Frontal cortex (tissue), 3 donors: ENCODE measurements at regions not wholly inside any gene's neighbourhood (a gene's known extent, or its start where the extent isn't known, plus 50 kb on each side); places are given as distances from the start of the nearest gene placed in this dataset.

Experiments used
- DNase-seq, 2 donors: peaks; one replicate each; pipeline ENCODE4 v3.0.0; 2012; ENCODE audit warnings: low spot score in 2 of 2
- FAIRE-seq: peaks from 2 replicates; lab custom pipeline; 2012; peaks lifted over from hg19 to GRCh38; lab: Jason Lieb, UNC
- donor health status: control.
- donor health status: control.
- donor health status: control.

- no peak for FAIRE-seq
- no peak for DNase-seq
Observed at GRCh38 chr4:4672402-4672801, 130.6 kb upstream of the STX18 start.

GRCh38 chr4:4671774-4672349, 130.0 kb upstream of the STX18 start:
- no peak for DNase-seq
- FAIRE-seq: no peak

GRCh38 chr4:4670869-4671268, 129.0 kb upstream of the STX18 start:
- FAIRE-seq (no peak), DNase-seq (no peak)

- no peak for DNase-seq
- FAIRE-seq: no peak
Observed at GRCh38 chr4:4668355-4669210, 126.7 kb upstream of the STX18 start.

- FAIRE-seq: no peak
- no peak for DNase-seq
Observed at GRCh38 chr4:4667622-4668081, 125.8 kb upstream of the STX18 start.

- no peak for DNase-seq
- FAIRE-seq: no peak
Observed at GRCh38 chr4:4666693-4667621, 125.1 kb upstream of the STX18 start.

- no peak for DNase-seq
Observed at GRCh38 chr4:4666187-4666586, 124.3 kb upstream of the STX18 start.

GRCh38 chr4:4664234-4664633, 122.4 kb upstream of the STX18 start:
- FAIRE-seq: no peak
- DNase-seq: no peak

More at GRCh38 chr4:4666187-4666586, 124.3 kb upstream of the STX18 start:
- FAIRE-seq: no peak

GRCh38 chr4:4663028-4663427, 121.2 kb upstream of the STX18 start:
- no peak for DNase-seq
- no peak for FAIRE-seq

- DNase-seq (no peak), FAIRE-seq (no peak)
Observed at GRCh38 chr4:4662230-4662629, 120.4 kb upstream of the STX18 start.

GRCh38 chr4:4659871-4660651, 118.2 kb upstream of the STX18 start:
- DNase-seq: no peak

GRCh38 chr4:4658052-4658451, 116.2 kb upstream of the STX18 start:
- DNase-seq (no peak), FAIRE-seq (no peak)

More at GRCh38 chr4:4659871-4660651, 118.2 kb upstream of the STX18 start:
- no peak for FAIRE-seq

- FAIRE-seq: no peak
- DNase-seq: no peak
Observed at GRCh38 chr4:4656977-4657376, 115.1 kb upstream of the STX18 start.

- FAIRE-seq (no peak), DNase-seq (no peak)
Observed at GRCh38 chr4:4655901-4656300, 114.1 kb upstream of the STX18 start.

- FAIRE-seq (no peak), DNase-seq (no peak)
Observed at GRCh38 chr4:4655011-4655410, 113.2 kb upstream of the STX18 start.

- FAIRE-seq (no peak), DNase-seq (no peak)
Observed at GRCh38 chr4:4651811-4652755, 110.2 kb upstream of the STX18 start.

- FAIRE-seq (no peak), DNase-seq (no peak)
Observed at GRCh38 chr4:4647041-4647440, 105.2 kb upstream of the STX18 start.

GRCh38 chr4:4645743-4646142, 103.9 kb upstream of the STX18 start:
- no peak for DNase-seq

More at GRCh38 chr4:4645743-4646142, 103.9 kb upstream of the STX18 start:
- FAIRE-seq: no peak
